Spleen (tissue), 7 donors: ENCODE measurements at regions not wholly inside any gene's neighbourhood (a gene's known extent, or its start where the extent isn't known, plus 50 kb on each side); places are given as distances from the start of the nearest gene placed in this dataset.

Experiments
- POLR2A ChIP-seq, 3 donors: fragments of 450-650 bp; IDR thresholded peaks; one replicate each; pipeline ENCODE4 v1.5.1; 2017; ENCODE audit warnings: antibody characterized with exemption in 3 of 3, mild to moderate bottlenecking in 1 of 3
- POLR2AphosphoS5 ChIP-seq, 3 donors: sonication (generic); formaldehyde crosslinking; IDR thresholded peaks; one replicate each; pipeline ENCODE4 v1.5.1; 2017; ENCODE audit warnings: antibody characterized with exemption in 3 of 3
- TF ChIP-seq, protein P1 (sequence below), 11 experiments: fragments of 200-600 bp in 7 of 11; fragments of 450-650 bp in 4 of 11; sonication (generic) in 4 of 11; IDR thresholded peaks in 8 of 11; conservative IDR thresholded peaks in 3 of 11; 1 replicate in 7 of 11; 2 replicates in 4 of 11; pipeline versions ENCODE4 v1.4.0 to v1.8.0; 2016 to 2021; ENCODE audit warnings: antibody characterized with exemption in 11 of 11, inconsistent platforms in 4 of 11, mild to moderate bottlenecking in 1 of 11
- donor health status: DM: no; HTN: no; CAD: no; lungs with moderate emphysema.
- donor health status: DM: no; HTN: no; CAD: no.
- donor health status: DM: no; HTN: no; CAD: no.

DNA sequence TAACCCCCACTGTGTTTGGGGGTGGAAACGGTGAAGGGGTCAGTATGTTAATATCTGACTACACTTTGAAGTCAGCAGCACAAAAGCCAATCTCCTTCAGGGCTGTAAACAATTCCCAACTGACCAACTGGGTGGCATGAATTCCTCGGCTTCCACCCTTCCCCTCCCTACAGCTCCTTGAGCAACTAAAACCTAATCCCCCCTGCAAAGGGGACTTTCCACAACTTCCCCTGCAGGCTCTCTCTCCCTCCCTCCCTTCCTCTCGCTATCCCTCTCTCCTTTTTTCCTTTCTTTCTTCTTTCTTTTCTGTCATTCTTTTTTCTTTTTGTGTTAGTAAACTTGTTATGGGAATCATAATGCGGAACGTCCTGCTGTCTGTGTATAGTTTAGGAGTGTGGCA, 65.1 kb upstream of the PTCH1 start:
- TF ChIP-seq, protein P1, sequence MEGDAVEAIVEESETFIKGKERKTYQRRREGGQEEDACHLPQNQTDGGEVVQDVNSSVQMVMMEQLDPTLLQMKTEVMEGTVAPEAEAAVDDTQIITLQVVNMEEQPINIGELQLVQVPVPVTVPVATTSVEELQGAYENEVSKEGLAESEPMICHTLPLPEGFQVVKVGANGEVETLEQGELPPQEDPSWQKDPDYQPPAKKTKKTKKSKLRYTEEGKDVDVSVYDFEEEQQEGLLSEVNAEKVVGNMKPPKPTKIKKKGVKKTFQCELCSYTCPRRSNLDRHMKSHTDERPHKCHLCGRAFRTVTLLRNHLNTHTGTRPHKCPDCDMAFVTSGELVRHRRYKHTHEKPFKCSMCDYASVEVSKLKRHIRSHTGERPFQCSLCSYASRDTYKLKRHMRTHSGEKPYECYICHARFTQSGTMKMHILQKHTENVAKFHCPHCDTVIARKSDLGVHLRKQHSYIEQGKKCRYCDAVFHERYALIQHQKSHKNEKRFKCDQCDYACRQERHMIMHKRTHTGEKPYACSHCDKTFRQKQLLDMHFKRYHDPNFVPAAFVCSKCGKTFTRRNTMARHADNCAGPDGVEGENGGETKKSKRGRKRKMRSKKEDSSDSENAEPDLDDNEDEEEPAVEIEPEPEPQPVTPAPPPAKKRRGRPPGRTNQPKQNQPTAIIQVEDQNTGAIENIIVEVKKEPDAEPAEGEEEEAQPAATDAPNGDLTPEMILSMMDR (IDR thresholded peaks at IDR 0.05 in 8 of 11, conservative IDR thresholded peaks at IDR 0.05 in 3 of 11), result no peak
- no peak for TF ChIP-seq POLR2A (IDR thresholded peaks at IDR 0.05)
- TF ChIP-seq POLR2AphosphoS5 (IDR thresholded peaks at IDR 0.05), result no peak
